ENCODE measurements at regions not wholly inside any gene's neighbourhood (a gene's known extent, or its start where the extent isn't known, plus 50 kb on each side); places are given as distances from the start of the nearest gene placed in this dataset.
"Not testable (repeated sequence)": the region's sequence is repeated elsewhere in the genome, so short reads cannot be mapped to it uniquely, and the experiment has no call there.

DNA sequence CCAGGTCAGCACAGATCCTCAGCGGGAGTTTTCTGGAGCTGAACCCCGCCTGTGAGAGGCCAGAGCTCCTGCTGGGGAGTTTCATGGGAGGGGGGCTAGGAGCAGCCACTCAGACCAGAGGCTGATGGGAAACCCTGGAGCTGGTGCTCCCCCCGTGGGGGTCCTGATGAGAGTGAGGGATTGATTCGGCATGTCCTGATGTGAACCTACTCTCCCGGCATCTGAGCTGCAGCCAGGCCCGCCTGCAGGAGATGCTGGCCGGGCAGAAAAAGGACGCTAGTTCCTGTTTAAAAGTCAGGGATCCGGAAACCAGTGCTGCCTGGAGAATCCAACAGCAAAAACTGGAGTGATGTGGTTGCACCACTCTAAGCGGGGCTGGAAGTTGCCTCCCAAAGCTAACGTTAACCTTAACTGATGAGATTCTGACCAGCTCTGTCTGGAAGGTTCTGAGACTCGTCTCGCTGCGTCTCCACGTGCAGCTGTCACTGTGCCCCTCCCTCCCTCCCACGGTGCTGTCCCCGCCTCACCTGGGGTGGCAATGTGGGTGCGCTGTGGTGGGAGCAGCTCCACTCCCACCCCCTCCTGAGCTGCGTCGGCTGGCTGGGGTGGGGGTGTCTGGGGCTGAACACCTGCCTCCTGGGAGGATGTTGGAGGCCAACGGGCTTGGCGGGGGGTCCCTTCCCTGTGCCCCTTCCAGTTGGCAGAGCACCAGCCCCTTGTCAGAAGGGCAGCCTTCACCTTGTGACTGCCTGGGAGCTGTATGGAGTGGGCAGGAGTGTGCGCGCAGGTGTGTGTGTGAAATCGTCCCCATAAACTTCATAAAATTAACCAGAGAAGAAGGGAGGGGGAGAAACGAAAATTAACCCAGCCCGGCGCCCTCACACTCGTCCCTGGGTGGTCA, 96.0 kb upstream of the LRPAP1 start:
- H3K36me3 Mint-ChIP-seq, DNase-seq: not testable (repeated sequence)

DNA sequence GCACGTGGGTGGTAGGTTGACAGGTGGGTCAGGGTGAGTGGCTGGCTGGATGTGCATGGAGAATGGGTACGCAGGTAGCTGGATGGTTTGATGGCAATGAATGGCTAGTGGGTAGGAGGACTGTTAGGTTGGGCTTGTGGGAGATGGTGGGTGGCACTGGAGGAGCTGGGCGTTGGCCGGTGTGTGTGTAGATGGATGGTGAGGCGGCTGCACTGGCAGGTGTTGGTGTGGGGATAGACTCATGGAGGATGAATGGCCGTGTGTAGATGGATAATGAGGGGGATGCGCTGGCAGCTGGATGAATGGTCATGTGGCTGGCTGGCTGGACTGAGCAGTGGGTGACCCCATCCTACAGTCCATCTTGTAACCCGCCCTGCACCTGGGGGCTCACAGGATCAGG, 95.2 kb upstream of the LRPAP1 start:
- ATAC-seq, H3K4me1 Mint-ChIP-seq, DNase-seq, H3K9me3 Mint-ChIP-seq, H3K36me3 Mint-ChIP-seq, H3K27ac Mint-ChIP-seq, H3K4me3 Mint-ChIP-seq, POLR2A ChIA-PET: not testable (repeated sequence)
- peaks cover 15 to 55% (median 42%) of the 10 kb centered on the region in 5 donors for H3K27me3 Mint-ChIP-seq

More for the DNA sequence above, 96.0 kb upstream of the LRPAP1 start:
- H3K9me3 Mint-ChIP-seq, H3K27ac Mint-ChIP-seq, POLR2A ChIA-PET, ATAC-seq, H3K4me1 Mint-ChIP-seq, H3K4me3 Mint-ChIP-seq: not testable (repeated sequence)
- peaks cover 10 to 47% (median 34%) of the 10 kb centered on the region in 5 donors for H3K27me3 Mint-ChIP-seq

DNA sequence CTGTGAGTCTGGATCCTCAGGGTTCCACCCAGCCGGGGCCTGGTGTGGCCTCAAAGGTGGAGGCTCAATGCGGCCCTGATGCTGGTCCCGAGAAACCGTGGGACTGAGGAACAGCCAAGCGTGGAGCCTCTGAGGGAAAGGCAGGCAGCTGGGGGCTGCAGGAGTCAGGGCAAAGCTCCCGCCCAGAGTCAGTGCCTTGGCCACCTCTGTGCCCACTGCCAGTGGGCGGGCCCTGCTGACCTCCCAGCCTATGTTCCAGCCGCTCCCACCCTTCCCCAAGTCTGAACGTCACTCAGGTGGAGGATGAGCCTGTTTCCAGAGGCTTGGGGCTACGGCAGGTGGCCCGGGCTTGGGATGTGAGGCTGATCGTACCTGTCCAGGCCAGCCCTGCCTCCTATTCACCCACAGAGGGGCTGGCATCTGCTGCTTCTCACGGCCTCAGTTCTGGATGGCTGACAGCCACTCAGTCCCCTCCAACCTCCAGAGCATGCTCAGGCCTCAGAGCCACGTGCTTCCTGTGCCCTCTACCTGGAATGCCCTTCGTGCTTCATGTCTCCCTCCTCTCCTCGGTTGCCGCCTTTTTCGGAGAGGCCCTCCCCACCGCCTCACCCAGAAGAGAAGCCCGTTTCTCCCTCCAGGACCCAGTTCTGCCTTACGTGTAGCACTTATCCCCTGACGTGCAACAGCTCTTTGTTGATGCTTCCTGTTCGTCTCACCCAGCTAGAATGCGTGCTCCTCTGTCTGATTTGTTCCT, 94.1 kb upstream of the LRPAP1 start:
- POLR2A ChIA-PET, DNase-seq, H3K9me3 Mint-ChIP-seq, H3K4me1 Mint-ChIP-seq, H3K4me3 Mint-ChIP-seq, ATAC-seq, H3K36me3 Mint-ChIP-seq, H3K27ac Mint-ChIP-seq: not testable (repeated sequence)
- peaks cover 15 to 59% (median 45%) of the 10 kb centered on the region in 5 donors for H3K27me3 Mint-ChIP-seq

DNA sequence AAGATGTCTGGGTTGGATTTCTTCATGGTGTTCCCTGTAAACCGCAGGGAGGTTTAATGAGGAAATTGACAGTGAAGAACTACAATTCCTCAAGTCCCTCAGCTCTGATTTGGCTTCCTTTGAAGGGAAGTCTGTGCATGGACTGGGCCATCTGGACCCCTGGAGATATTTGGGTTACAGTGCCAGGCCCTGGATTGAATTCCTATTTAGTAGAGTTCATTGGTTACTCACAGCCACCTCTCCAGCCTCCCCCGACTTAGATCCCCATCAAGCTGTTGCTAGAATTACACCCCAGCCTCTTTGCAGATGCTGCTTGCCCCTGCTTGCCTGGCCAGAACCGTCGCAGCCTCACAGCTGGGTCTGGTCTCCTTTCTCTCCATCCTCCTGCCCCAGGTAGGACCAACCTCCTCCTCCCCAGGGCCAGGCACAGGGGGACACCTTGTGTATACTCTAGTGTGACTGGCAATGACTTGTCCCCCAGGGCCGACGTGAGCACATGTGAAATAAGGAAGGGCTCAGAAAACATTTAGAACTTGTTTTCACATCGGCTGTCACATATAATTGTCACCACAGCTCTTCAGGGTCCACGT, 93.2 kb upstream of the LRPAP1 start:
- POLR2A ChIA-PET, DNase-seq, ATAC-seq, H3K27ac Mint-ChIP-seq, H3K4me3 Mint-ChIP-seq, H3K9me3 Mint-ChIP-seq, H3K36me3 Mint-ChIP-seq, H3K4me1 Mint-ChIP-seq: not testable (repeated sequence)
- peaks cover 15 to 58% (median 45%) of the 10 kb centered on the region in 5 donors for H3K27me3 Mint-ChIP-seq

DNA sequence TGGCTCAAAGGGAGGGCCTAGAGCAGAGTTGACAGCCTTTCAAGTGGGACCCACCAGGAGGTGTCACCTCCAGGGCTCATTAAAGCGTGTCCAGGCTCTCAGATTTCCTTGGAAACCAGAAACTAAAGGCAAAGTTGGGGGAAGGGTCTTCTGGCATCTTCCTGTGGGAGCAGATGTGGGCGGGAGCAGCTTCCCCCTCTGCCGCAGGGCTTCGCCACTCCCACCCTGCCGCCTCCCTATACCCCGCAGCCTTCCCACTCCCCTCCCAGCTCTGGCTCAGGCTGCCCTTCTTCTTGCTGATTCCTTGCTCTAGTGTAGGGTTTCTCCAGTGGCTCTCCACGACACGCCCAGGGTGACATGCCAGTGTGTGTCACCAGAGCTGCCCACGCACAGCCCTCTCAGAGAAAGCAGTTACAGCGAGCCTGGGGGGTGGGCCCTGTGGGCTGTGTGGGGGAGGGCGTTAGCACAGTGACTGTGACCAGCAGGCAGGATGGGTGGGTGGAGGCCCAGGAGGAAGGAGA, 91.6 kb upstream of the LRPAP1 start:
- H3K4me1 Mint-ChIP-seq, H3K4me3 Mint-ChIP-seq, H3K36me3 Mint-ChIP-seq, POLR2A ChIA-PET, H3K9me3 Mint-ChIP-seq, ATAC-seq, H3K27ac Mint-ChIP-seq: not testable (repeated sequence)
- H3K27me3 Mint-ChIP-seq: peaks cover 19 to 59% (median 38%) of the 10 kb centered on the region in 5 donors
- peak in 1 of 10 donors; percentile 36 for DNase-seq

DNA sequence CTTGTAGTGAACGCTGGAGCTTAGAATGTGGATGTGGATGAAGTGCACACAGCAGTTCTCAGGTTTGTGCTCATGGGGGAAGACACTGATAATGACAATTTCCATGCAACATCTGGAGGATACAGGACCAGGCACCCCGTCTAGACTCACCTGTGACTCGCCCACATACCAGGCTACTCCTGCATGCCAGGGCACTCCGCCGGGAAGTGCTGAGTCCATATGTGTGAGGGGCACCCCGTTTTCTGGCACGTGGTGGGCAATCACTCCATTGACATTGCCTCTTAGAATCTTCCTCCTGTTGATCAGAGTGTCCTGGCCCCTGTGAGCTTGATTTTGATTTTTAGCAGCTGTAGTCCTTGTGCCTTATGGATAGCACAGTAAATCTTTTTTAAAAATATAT, 90.9 kb upstream of the LRPAP1 start:
- Mint-ChIP-seq H3K36me3 (peaks cover 0 to 5% (median 0%) of the 10 kb centered on the region in 3 donors), H3K4me1 (peaks cover 0 to 7% (median 5%) of the 10 kb centered on the region in 4 donors), H3K4me3 (no peak overlapping the region), H3K27me3 (peaks cover 19 to 65% (median 36%) of the 10 kb centered on the region in 5 donors), H3K9me3 (peaks cover 0 to 5% (median 0%) of the 10 kb centered on the region in 9 donors), H3K27ac (no peak overlapping the region)
- ATAC-seq (no peak), DNase-seq (no peak)
- POLR2A ChIA-PET: no interaction called here

DNA sequence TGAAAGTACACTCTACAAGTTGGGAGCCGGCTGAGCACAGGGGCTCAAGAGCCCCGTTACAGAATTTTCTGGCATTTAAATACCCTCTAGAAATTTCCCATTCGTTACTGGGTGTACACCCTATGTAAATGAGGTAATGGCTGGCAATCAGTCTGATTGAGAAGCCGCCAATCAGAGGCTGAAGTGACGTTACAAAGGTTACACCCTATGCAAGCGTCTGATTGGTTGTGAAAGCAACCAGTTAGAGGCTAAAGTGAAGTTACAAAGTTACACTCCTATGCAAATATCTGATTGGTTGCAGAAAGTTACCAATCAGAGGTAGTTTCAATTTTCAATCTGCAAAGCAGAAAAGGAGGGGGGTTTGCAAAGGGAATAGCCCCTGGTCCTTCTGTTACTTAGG, 88.1 kb upstream of the LRPAP1 start:
- H3K4me1 Mint-ChIP-seq, DNase-seq, H3K9me3 Mint-ChIP-seq, ATAC-seq, POLR2A ChIA-PET, H3K27ac Mint-ChIP-seq, H3K36me3 Mint-ChIP-seq: not testable (repeated sequence)
- peaks cover 19 to 66% (median 36%) of the 10 kb centered on the region in 5 donors for H3K27me3 Mint-ChIP-seq
- H3K4me3 Mint-ChIP-seq: peak overlapping the region in 4 of 10 donors; percentile 21 to 41 (median 34)

DNA sequence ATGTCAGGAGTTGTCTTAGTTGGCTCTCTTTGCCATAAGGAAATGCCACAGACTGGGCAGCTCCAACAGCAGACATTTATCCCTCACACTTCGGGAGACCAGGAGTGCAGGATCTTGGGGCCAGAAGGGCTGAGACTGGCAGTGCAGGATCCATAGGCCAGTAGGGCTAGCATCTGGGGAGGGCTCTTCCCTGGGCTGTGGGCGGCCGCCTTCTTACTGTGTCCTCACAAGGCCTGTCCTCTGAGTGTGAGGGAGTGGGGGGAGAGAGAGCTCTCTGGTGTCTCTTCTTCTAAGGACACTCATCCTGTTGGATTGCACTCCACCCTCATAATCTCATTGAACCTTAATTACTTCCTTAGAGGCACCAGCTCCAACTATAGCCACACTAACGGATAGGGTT, 87.5 kb upstream of the LRPAP1 start:
- H3K4me1 Mint-ChIP-seq, H3K9me3 Mint-ChIP-seq, H3K36me3 Mint-ChIP-seq, H3K27ac Mint-ChIP-seq, POLR2A ChIA-PET, ATAC-seq, DNase-seq: not testable (repeated sequence)
- peaks cover 14 to 59% (median 31%) of the 10 kb centered on the region in 5 donors for H3K27me3 Mint-ChIP-seq
- H3K4me3 Mint-ChIP-seq: peak overlapping the region in 1 of 10 donors; percentile 21

DNA sequence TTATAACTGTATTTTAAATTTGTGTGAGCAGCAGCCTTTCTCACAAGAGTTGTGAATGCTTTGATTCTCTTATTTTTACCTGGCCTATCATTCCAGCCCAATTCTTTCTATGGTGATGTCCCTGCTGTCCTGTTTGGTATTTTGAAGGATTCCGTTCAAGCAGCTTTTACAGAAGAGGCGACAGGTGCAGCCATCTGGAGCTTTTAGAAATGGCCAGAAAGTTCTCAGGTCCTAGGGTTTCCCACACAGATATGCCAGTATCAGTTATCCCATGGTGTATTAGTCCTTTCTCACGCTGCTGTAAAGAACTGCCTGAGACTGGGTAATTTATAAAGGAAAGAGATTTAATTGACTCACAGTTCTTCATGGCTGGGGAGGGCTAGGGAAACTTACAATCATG, 86.1 kb upstream of the LRPAP1 start:
- DNase-seq, H3K36me3 Mint-ChIP-seq, ATAC-seq, H3K4me1 Mint-ChIP-seq, POLR2A ChIA-PET, H3K4me3 Mint-ChIP-seq, H3K27ac Mint-ChIP-seq, H3K9me3 Mint-ChIP-seq: not testable (repeated sequence)
- peaks cover 13 to 46% (median 21%) of the 10 kb centered on the region in 5 donors for H3K27me3 Mint-ChIP-seq

DNA sequence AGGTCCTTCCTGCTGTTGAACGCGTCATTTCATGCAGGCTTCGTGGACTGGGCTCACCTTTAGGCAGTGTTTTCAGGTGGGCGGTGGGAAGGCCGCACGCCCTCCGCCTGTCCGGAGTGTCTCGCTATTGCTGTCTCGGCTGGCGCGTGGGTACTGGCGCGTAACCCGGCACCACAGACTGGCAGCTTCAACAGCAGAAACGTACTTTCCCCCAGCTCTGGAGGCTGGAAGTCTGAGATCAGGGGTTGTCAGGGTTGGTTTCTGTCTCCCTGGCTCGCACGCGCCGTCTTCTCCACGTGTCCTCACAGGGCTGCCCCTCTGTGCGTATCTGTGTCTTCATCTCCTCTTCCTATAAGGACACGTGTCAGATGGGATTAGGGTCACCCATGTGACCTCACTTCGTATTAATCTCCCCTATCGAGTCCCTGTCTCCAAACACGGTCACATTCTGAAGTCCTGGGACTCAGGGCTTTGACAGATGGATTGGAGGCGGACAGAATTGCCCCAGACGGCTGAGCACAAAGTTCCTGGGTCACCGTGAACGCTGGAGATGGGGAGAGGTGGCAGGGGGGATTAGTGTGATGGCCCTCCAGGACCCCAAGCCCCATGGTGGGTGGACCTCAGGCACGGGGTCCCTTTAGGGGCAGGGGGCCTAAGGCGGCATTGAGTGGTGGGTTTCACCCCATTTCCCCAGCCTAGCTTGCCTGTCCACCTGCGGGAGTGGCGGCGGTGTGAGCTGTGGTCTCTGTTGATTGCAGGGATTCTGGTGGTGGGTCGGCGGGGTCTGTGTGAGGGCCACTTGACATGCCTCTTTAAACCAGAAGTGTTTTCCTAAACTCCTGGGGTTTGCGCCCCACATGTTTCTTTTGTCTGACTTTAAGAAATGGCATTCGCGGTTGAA, 83.4 kb upstream of the LRPAP1 start:
- Mint-ChIP-seq H3K27ac (no peak overlapping the region), H3K36me3 (peaks cover 0 to 2% (median 0%) of the 10 kb centered on the region in 3 donors), H3K27me3 (peaks cover 8 to 33% (median 13%) of the 10 kb centered on the region in 5 donors), H3K4me3 (no peak overlapping the region), H3K4me1 (peaks cover 0 to 7% (median 5%) of the 10 kb centered on the region in 4 donors), H3K9me3 (peaks cover 0 to 7% (median 0%) of the 10 kb centered on the region in 9 donors)
- no peak for DNase-seq
- POLR2A ChIA-PET: no interaction called here
- no peak for ATAC-seq

DNA sequence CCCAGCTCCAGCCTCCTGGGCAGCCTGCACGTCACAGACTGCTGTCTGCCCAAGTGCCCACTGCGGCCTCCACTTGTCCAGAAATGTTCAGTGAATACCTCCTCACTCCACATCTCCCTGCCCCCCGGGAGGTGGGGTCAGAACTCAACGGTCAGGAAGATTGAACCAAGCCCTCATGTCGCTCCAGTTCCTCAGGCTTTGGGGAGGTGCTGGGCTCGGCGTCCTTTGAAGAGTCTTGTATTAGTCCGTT, 82.4 kb upstream of the LRPAP1 start:
- DNase-seq (no peak), ATAC-seq (no peak)
- Mint-ChIP-seq H3K9me3 (peaks cover 0 to 16% (median 0%) of the 10 kb centered on the region in 9 donors), H3K4me1 (peaks cover 0 to 4% (median 0%) of the 10 kb centered on the region in 4 donors), H3K4me3 (no peak overlapping the region), H3K27me3 (peaks cover 9 to 24% (median 13%) of the 10 kb centered on the region in 5 donors), H3K27ac (no peak overlapping the region), H3K36me3 (no peaks in the 10 kb centered on the region)
- POLR2A ChIA-PET: no interaction called here
